NT2/D1 (cell line): ENCODE measurements at regions not wholly inside any gene's neighbourhood (a gene's known extent, or its start where the extent isn't known, plus 50 kb on each side); places are given as distances from the start of the nearest gene placed in this dataset.
"Not testable (repeated sequence)": the region's sequence is repeated elsewhere in the genome, so short reads cannot be mapped to it uniquely, and the experiment has no call there.

Experiments
- DNase-seq: peaks from one replicate; pipeline ENCODE4 v3.0.0-alpha.2; 2011; ENCODE audit warnings: low read depth, low spot score
- H3K27me3 ChIP-seq: 2 replicates; pipeline ENCODE4 v1.6.0; 2011; ENCODE audit warnings: mild to moderate bottlenecking; ENCODE audit not compliant: insufficient read length, insufficient read depth
- H3K36me3 ChIP-seq: 2 replicates; pipeline ENCODE4 v1.6.1; 2011; ENCODE audit warnings: mild to moderate bottlenecking, low read length, mixed read lengths; ENCODE audit not compliant: insufficient read depth, insufficient read length
- H3K4me1 ChIP-seq: 2 replicates; pipeline ENCODE4 v1.5.1; 2011; ENCODE audit not compliant: insufficient read depth, insufficient read length
- H3K4me3 ChIP-seq: 2 replicates; pipeline ENCODE4 v1.5.1; 2011; ENCODE audit warnings: low read depth; ENCODE audit not compliant: insufficient read length
- H3K9ac ChIP-seq: 2 replicates; pipeline ENCODE4 v1.6.0; 2011; ENCODE audit warnings: low read depth; ENCODE audit not compliant: insufficient read length
- H3K9me3 ChIP-seq: 2 replicates; pipeline ENCODE4 v1.5.1; 2011; ENCODE audit warnings: mild to moderate bottlenecking, low read length; ENCODE audit not compliant: insufficient read depth
- SUZ12 ChIP-seq: IDR thresholded peaks from 2 replicates; pipeline ENCODE4 v1.6.1; 2011; ENCODE audit not compliant: insufficient read length, insufficient read depth; ENCODE audit errors: extremely low read depth
- YY1 ChIP-seq: IDR thresholded peaks from 2 replicates; pipeline ENCODE4 v1.6.1; 2011; ENCODE audit not compliant: insufficient read length, insufficient read depth
- ZNF274 ChIP-seq: IDR thresholded peaks from 2 replicates; pipeline ENCODE4 v1.6.1; 2011; ENCODE audit warnings: mild to moderate bottlenecking, low read depth, low read length

DNA sequence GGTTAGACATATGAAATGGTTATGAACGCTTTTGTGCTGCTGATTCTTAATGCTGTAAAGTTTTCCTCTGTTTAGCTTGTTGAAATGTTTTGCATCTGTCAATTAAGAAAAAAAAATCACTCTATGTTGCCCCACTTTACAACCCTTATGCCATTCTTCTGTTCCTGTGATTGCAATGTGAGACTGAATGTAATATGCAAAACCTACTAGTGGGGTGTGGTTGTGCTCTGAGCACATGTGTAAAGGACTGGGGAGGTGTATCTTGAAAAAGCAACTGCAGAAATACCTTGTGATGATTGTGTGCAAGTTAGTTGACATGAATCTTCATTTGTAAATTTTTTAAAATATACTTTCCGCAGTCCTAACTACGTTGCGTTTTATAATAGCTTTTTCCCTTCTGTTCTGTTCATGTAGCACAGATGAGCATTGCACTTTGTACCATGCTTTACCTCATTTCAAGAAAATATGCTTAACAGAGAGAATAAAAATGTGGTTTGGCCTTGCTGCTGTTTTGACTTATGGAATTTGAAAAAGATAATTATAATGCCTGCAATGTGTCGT lies 357.0 kb upstream of the PIK3R1 start:
- TF ChIP-seq ZNF274 (no peak), SUZ12 (no peak), YY1 (no peak)
- no peak for DNase-seq
- no peaks in the 10 kb centered on the region for H3K27me3 ChIP-seq

DNA sequence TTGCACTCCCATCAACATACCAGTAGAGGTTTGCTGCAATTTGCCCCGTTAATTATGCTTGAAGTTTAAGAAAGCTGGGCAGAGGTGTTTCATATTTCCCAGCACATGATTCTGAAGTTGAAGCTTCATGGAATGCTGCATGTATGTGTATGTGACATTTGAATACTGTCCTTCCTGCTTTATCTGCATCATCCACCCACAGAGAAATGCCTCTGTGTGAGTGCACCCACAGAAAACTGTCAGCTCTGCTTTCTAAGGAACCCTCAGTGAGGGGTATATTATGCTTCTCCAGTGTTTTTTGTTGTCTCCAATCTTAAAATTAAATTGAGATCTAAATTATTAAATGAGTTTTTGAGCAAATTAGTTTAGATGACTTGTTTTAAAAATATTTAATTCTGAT lies 358.1 kb upstream of the PIK3R1 start:
- Histone ChIP-seq H3K4me1 (no peaks in the 10 kb centered on the region), H3K27me3 (no peaks in the 10 kb centered on the region), H3K4me3 (no peak overlapping the region), H3K9ac (no peak overlapping the region), H3K36me3 (no peaks in the 10 kb centered on the region), H3K9me3 (peaks cover 10% of the 10 kb centered on the region; the same call in 1 of the 2 replicates)
- TF ChIP-seq SUZ12 = no peak
- no peak for TF ChIP-seq YY1
- TF ChIP-seq ZNF274 = no peak
- no peak for DNase-seq

More for the DNA sequence above, 357.0 kb upstream of the PIK3R1 start:
- Histone ChIP-seq H3K4me1 (no peaks in the 10 kb centered on the region), H3K36me3 (no peaks in the 10 kb centered on the region), H3K4me3 (no peak overlapping the region), H3K9ac (no peak overlapping the region), H3K9me3 (peaks cover 7% of the 10 kb centered on the region; the same call in 1 of the 2 replicates)

DNA sequence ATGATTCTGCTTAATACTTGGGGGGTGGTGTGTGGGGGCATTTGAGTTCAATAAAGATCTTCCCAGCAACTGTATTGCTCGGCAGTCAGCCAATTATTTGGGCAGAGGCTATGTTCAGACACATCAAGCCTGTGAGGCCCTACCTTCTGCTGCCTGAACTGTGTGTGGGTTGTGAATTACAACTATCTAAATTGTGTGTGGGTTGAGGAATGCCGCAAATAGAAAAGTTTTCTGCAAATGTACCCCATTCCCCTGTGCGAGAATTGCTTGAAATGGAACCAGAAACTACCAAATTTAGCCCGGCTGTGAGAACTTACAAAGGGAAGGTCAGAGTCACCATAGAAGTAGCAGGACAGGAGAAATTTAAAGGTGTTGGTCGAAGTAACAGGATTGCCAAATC lies 360.0 kb upstream of the PIK3R1 start:
- no peak for DNase-seq
- no peak overlapping the region for H3K4me3 ChIP-seq
- no peak overlapping the region for H3K9ac ChIP-seq
- TF ChIP-seq ZNF274 = no peak
- TF ChIP-seq SUZ12 = no peak
- no peaks in the 10 kb centered on the region for H3K27me3 ChIP-seq
- H3K4me1 ChIP-seq = no peaks in the 10 kb centered on the region
- H3K36me3 ChIP-seq = no peaks in the 10 kb centered on the region
- H3K9me3 ChIP-seq = peaks cover 10% of the 10 kb centered on the region; the same call in 1 of the 2 replicates

DNA sequence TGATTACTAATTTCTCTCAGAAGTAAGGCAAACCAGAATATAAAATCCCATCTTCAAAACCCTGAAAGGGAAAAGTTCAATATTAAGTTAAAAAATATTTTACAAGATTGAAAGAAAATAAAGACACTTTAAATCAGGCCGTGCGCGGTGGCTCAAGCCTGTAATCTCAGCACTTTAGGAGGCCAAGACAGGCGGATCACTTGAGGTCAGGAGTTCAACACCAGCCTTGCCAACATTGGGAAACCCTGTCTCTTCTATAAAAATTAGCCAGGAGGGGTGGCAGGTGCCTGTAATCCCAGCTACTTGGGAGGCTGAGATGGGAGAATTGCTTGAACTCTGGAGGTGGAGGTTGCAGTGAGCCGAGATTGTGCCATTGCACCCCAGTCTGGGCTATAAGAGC lies 364.6 kb upstream of the PIK3R1 start:
- not testable (repeated sequence) for H3K9me3 ChIP-seq, DNase-seq, H3K9ac ChIP-seq, H3K36me3 ChIP-seq, H3K4me3 ChIP-seq, H3K4me1 ChIP-seq, H3K27me3 ChIP-seq

DNA sequence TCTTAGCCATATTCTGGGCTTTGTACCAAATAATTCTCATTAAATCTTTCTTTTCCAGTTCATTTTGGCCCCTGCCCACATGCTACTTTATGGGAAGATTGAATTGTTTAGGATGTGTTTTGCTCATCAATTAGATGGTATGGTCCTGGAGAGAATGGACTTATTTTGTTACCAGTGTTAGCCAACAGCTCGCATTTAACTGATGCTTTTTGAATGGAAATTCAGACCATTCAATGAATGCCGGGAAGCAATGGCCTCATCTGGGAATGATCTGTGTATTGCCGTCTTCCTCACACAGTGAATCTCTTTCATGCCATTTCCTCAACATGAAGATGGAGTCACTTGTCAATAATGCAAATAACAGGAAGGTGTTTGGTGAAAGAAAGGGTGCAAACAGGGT lies 370.6 kb upstream of the PIK3R1 start:
- H3K9me3 ChIP-seq = no peaks in the 10 kb centered on the region
- no peaks in the 10 kb centered on the region for H3K4me1 ChIP-seq
- no peak overlapping the region for H3K9ac ChIP-seq
- H3K27me3 ChIP-seq = no peaks in the 10 kb centered on the region
- peak; percentile 15 for DNase-seq
- H3K36me3 ChIP-seq = no peaks in the 10 kb centered on the region
- TF ChIP-seq YY1 (no peak), ZNF274 (no peak), SUZ12 (no peak)
- H3K4me3 ChIP-seq = no peak overlapping the region

DNA sequence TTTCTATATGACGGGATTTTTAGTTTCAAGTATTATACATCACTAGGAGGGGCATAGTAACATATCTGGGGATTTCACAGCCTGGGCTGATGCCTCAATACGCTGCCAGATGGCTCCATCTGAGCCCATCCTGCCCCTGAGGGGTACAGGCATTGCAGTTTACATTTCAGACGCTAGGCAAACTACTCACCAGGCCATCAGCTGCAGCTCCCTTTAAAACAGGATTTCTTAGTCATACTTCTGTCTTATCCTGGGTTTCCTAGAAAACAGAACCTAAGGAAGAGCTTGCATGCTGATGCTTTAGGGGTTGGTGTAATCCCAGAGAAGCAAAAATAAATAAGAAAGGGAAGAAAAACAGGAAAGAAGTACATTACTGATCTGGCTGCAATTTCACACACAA lies 372.8 kb upstream of the PIK3R1 start:
- H3K36me3 ChIP-seq = no peaks in the 10 kb centered on the region
- H3K9me3 ChIP-seq = no peaks in the 10 kb centered on the region
- H3K9ac ChIP-seq = no peak overlapping the region
- no peaks in the 10 kb centered on the region for H3K27me3 ChIP-seq
- H3K4me3 ChIP-seq = no peak overlapping the region
- H3K4me1 ChIP-seq = no peaks in the 10 kb centered on the region
- no peak for TF ChIP-seq SUZ12
- no peak for TF ChIP-seq YY1
- TF ChIP-seq ZNF274 = no peak
- DNase-seq = no peak

DNA sequence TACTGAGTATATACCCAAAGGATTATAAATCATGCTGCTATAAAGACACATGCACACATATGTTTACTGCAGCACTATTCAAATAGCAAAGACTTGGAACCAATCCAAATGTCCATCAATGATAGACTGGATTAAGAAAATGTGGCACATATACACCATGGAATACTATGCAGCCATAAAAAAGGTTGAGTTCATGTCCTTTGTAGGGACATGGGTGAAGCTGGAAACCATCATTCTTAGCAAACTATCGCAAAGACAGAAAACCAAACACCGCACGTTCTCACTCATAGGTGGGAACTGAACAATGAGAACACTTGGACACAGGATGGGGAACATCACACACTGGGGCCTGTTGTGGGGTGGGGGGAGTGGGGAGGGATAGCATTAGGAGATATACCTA lies 378.3 kb upstream of the PIK3R1 start:
- H3K9ac ChIP-seq, DNase-seq, H3K36me3 ChIP-seq, H3K4me1 ChIP-seq, H3K9me3 ChIP-seq, H3K4me3 ChIP-seq, H3K27me3 ChIP-seq: not testable (repeated sequence)

DNA sequence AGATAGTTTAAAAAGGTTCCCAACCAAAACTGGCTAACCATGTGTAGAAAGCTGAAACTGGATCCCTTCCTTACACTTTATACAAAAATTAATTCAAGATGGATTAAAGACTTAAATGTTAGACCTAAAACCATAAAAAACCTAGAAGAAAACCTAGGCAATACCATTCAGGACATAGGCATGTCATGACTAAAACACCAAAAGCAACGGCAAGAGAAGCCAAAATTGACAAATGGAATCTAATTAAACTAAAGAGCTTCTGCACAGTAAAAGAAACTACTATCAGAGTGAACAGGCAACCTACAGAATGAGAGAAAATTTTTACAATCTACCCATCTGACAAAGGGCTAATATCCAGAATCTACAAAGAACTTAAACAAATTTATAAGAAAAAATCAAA lies 379.1 kb upstream of the PIK3R1 start:
- H3K27me3 ChIP-seq, H3K4me1 ChIP-seq, H3K9ac ChIP-seq, H3K9me3 ChIP-seq, H3K36me3 ChIP-seq, DNase-seq, H3K4me3 ChIP-seq: not testable (repeated sequence)
